HG03108 (cell line): ENCODE measurements at regions not wholly inside any gene's neighbourhood (a gene's known extent, or its start where the extent isn't known, plus 50 kb on each side); places are given as distances from the start of the nearest gene placed in this dataset.

Source experiments
- ATAC-seq: cut with Tn5 transposase; IDR thresholded peaks from one replicate; pipeline ENCODE4 v1.9.1; 2021; ENCODE audit warnings: moderate library complexity; ENCODE audit not compliant: unreplicated experiment

DNA sequence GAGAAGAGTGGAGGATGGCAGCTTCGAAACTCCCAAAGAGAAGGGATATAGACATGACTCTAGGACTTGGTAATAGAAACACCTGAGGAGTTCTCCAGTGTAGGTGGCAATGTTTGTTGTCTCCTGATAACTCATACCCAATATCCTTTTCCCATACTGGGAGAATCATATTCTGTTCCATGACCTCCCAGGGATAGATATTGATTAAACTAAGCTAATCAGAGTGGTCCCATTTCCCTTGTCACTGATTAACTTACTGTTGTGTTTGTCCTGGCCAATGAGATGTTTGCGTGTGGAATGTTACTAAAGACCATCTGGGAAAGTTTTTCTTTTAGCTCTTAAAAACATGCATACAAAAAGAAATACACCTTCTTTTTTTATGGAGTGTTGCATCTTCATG, 85.6 kb downstream of the RPL22L1 start:
- ATAC-seq, result no peak

DNA sequence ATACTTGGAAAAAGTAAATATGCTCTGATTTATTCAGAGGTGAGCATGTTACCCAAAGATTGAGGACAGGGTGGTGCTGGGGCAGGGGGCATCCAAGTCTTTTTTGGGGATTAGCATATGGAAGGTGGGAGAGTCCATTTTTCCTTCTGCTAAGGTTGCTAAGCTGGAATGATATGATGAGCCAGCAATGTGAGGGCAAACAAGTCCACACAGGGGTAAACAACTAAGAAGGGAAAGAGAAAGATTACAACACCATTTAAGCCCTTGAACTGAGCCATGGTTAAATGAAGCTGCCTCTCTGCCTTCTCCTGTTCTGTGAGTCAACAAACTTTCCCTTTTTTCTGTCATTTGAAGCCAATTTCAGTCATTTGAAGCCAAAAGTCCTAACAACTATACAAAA, 89.0 kb downstream of the RPL22L1 start:
- ATAC-seq, result no peak

DNA sequence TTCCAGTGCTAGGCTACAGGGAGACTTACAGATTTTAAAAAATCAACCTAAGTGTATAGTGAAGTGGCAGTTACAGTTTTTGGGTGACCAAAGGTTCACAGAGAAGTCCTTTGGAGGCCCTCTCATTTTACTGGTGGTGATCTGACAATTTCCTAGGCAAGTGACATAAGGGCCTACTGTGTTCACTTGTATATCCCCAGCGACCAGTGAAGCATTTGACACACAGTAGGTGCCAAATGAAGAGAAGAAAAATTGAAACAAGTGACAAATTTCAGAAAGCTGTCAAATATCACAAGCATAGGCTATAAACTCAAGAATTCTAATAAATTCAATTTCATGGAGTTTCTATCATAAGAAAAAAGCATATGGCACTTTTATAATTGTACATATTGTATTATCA, 89.5 kb downstream of the RPL22L1 start:
- no peak for ATAC-seq

DNA sequence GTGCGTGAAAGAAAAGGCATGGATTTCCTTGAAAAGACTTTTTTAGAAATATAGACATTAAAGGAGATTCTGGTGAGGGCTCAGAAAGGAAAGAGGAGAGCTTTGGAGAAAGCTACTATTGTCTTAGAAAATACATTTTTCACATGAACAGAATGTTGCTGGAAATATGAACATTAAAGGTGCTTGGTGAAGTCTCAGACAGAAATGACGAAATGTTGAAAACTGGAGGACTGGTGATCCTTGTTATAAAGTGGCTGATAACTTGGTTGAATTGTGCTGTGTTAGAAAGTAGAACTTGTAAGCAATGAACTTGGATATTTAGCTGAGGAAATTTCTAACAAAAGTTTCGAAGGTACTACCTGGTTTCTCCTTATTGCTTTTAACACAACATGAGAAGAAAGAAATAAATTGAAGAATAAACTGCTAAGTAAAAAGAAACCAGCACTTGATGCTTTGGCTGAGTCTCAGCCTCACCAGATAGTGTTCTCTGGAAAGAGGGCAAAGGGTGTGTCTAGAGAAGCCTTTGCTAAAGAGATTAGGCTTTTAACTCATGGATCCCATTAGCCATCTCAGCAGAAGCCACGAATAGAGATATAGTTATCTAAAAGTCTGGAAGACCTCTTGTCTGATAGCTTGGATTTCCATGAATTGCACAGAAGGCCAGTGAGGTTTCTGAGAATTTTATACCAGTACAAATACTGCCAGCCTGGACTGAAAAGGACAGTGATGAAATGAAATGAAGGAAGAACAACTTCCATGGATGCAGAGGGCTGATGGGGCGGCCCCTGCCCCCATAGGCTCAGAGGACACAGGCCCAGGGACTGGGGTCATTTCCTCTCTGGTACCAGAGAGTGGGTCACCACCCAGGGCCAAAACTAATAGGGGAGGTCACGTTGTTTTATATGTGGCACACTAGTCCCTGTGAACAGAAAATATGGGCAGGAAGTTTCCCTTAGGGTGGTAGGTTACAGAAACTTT, 91.5 kb downstream of the RPL22L1 start:
- ATAC-seq, result no peak

DNA sequence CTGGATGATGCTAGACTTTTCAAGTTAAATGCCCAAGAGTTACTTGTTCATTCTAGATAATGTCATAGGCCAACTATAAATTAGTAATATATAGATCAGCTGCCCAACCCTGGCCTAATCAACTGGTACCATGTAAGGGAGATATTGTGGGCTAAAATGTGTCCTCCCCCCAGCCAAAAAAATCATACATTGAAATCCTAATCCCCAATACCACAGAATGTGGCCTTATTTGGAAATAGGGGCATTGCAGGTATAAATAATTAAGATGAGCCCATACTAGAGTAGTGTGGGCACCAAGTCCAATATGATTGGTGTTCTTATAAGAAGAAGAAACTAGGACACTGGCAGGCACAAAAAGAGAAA, 92.5 kb downstream of the RPL22L1 start:
- ATAC-seq, result no peak

DNA sequence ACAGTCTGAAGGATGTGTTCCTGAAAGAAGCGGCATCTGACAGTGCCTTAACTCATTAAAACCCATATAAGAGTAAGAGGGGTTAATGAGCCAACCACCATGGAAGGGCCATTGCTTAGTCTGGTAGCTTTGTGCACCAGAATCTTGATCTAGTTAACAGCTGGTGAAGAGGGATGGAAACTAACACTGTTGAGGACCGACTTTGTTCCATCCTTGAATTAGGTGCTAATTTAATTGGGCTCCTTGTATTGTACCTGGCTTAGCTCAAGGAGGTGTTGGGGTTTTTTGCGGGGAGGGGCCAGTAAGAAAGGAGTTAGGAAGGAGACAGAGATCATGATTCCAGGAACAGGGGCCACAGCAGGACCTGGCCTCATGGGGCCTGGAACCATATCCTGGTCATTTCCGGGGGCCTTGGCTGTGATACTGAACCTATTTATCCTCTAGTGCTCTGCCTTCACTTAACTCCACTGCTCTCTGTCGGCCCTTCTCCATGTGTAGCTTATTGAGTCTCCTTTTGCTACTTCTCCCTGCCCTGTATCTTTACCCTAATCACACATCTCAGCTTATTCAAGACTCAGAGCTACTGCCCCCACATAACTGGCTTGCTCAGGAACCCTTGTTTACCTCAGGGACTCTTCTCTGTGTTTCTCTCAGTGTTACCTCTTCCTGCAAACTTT, 93.0 kb downstream of the RPL22L1 start:
- no peak for ATAC-seq

DNA sequence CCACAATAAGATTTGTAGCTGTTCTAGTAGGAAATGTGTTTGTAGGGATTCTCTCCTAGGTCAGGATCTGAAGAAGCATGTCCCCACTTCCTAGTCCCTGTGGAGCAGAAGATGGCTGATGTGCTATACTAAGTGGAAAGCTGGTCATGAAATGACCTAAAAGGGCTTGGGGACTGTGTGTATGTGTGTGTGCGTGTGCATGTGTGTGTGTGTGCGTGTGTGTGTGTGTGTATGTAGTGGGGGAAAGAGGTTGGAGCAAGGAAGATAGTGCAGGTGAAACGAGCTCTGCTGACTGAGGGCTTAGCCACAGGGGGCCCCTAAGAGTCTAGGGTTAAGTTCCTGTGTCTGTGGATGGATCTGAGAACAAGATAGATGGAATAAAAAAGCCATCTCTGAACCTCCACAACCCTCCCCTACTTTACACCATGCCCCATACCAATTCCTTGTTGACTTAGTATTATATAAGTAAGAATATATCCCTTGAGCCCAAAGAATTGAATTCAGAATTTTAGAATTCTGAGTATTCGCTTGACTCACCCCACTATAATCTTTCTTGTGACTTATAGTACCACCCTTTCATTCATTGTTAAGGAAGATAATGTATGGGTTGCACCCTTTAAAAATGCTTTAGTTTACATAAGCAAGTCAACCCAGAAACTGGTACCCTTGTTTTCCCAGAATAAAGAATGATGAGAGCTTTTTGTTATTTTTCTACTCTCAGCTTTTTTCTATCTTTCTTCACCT, 96.1 kb downstream of the RPL22L1 start:
- no peak for ATAC-seq

DNA sequence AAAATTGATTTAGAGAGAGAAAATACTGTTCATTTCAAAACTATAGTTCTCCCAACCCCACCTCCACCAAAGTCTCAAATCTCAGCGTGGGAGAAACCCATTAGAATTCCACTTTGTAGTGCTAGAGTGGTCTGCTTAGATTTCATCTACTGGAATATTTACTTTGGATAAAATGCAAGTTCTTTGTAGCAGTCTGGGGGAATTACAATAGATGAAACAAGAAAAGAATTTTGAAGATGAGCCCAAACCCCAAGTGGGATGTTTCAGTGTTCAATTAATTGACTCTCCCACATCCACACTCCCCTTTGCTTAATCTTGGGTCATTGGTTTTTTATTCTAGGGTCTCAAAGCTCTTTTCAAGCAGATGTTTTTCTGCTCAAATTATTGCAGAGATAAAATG, 97.8 kb downstream of the RPL22L1 start:
- no peak for ATAC-seq

DNA sequence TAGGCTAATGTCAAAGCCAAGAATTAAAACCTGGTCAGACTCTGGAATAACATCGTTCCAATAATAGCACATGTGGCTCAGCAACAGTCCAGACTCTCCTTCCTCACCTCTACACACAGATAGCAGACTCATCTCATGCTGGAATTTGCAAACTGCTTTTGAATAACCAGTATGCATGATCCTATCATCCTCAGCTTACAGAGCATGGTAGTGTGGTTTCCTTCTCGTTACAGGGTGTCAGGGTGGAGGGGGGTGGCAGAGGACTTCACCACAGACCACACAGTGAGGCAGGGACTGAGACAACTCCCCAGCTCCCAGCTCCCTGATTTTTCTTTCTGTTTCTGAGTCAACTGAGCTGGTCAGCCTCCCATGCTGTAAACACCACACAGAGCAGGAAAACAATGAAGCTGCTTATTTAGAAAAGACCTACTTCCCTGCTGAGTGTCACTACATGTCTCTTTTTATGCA, 101.6 kb downstream of the RPL22L1 start:
- ATAC-seq, result no peak

DNA sequence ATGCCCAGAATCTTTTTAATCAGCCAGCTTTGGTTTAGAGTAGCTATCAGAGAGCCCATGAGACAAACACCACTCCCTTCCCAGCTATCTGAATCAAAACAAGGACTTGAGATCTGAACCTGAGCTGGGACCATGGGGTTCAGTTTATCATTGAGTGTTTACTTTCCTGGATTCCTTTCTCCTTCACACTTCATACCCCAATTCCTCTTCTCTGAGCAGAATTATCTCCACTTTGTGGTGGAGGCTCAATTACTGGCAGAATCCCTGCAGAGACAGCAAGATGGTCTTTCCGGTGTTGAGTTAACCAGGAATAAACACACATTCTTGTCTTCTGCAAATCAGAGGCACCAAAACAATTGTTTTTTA, 102.4 kb downstream of the RPL22L1 start:
- no peak for ATAC-seq

DNA sequence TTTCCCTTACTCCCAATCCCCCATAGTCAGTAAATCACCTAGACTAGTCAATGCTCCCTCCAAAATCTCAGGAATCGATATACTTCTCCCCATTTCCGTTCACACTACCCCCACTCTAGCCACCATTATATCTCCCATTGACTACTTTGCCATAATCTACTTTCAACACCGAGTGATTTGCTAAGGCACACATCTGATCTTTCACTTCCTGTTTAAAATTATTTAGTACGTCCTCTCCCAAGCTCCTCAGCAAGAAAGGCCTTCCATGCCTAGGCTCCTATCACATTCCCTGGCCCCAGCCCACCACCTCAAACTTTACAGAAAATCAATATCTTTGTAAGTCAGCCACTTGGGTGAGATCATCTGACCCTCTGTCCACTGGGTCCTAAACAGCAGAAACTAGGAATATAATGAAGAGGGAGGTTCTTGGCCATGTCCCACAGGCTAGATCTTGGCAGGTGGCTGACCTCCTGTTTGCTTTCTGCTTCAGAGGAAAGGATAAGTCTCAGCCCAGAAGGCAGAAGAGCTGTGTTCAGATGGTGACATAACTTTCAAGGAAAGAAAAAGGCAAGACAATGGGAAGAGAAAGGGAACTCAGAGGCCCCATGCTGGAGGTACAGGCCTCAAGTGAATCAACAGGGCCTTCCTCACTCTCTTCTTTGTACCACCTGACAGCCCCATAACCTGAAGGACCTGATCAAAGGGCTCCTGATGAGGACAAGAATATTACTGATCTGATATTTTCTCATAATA, 103.0 kb downstream of the RPL22L1 start:
- ATAC-seq, result no peak

DNA sequence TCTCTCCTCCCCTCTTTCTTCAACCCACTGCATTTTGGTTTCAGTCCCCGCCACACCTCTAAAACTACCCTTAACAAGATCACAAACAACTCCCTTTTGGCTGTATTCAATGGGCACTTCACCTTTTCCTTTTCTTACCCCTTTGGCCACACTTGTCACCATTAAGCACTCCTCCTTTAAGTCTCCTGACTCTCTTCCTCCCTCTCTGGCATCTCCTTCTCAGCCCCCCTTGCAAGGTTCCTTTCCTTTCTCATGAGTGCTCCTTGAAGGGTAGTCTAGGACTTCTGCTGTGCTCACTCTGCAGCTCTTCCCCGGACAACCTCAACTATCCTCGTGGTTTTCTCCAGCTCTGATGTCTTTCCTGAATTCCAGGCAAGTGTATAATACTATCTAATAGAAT, 103.7 kb downstream of the RPL22L1 start:
- no peak for ATAC-seq

DNA sequence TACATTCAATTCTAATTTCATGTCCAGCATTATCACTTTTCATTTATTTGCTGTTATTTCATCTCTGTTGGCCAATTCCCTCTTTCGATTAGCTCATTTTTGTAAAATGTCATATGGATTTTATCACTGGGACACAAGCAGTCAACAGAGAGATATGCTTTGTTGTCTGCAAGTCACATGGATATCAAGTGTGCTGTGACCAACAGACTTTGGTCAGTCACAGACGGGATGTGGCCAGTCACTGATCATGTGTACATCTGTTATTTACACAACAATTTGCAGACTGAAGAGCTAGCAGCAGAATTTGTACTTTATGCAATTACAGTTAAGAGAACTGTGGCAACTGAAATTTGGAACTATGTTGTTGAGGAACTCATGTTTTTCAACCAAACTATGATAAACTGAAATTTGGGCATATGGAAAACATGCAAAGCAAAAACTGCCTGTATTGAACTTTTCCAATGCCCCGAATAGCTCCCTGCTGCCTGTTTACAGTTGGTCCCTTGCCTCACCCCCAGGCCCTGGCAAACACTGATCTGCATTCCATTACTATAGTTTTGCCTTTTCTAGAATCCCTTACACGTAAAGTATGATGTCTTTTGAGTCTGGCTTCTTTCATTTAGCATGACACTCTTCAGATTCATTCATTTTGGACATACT, 104.4 kb downstream of the RPL22L1 start:
- no peak for ATAC-seq

DNA sequence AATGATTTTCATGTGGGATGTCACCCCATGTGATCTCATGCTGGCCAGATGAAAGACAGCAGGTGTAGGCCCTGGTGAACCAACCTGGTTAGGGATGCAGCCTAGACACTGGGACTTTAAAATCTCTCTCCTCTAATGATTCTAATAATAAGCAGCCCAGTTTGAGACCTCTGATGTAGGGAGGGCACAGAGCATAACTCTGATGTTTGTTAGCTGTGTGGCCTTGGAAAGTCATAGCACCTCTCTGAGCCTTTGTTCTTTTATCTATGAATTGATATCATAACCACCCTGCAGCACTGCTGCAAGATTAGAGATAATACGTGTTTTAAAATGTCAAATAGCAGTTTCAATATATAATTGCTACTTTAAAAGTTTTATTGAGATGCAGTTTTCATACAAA, 106.0 kb downstream of the RPL22L1 start:
- no peak for ATAC-seq

DNA sequence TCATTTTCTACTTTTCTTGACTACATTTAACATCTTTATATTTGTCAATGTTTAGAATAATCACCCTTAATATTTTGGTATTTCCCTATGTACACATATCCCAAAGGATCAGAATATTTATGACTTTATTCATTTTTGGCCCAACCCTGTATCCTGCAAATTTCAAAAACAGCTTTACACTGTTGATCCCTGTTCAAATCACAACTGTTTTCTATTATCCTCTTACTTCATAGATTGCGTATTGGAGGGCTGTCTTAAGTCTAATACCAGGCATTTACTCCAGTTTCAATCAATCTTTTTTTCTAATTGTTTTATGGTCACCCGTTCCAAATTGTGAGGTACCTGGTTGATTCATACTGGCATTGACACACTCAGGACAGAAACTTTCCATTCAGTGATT, 107.9 kb downstream of the RPL22L1 start:
- no peak for ATAC-seq

DNA sequence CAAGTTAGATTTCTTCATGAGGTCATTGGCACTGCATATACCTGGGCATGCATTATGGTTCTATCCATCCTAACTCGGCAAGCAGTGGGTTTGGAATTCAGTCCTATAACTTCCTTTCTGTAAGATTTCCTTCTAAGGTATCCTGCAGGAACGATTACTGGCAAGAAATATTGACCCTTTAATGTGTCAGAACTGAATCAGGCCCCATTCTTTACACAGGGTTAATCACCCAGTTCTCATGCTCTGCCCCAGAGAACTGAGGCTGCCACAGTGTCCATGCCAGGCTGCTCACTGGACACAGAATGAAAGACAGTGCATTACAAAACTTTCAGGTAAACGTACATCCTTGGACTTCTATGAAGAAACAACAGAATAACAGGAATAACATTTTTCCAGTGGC, 108.9 kb downstream of the RPL22L1 start:
- ATAC-seq, result no peak

DNA sequence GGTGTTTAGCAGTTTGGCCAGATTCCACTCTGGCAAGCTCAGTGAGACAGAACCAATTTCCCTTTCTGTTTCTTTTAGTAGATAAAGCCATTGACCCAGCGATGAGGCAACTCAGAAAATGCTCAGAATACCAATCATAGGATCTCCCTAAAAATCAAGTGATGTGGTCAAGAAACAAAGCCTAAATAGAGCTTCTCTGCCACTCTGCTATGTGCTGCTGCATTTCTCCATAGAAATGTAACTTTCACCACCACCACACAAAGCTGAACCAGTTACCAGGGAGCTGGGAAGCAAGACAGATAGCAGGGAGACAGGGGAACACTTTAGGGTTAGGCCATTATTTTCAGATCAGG, 109.8 kb downstream of the RPL22L1 start:
- no peak for ATAC-seq

DNA sequence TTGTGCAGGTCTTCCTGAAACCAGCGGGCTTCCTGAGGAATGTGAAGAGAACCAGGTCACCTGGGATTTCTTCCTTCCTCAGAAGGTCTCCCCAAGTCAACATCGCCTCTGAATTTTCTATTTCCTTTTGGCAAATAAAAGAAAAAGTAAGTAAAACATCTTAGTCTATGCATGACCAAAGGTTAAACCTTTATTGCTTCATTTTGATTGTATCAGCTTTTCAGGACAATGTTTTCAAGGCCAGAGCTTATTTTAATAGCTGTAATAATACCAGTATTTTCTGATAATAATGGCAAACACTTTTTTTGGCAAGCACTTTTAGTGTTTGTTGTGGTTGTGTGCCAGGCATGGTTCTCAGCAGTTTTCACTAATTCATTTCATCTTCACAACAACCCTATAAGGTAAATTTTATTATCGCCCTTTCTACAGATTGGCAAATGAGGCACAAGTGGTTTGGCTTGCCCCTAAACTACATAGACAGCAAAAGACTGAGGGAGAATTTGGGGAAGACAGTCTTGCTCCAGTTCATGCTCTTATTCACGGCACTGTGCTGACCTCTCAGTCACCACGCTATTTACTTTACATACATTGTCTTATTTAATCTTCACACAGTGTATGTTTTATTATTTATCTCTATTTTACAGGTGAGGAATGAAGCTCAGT, 110.4 kb downstream of the RPL22L1 start:
- ATAC-seq, result no peak

DNA sequence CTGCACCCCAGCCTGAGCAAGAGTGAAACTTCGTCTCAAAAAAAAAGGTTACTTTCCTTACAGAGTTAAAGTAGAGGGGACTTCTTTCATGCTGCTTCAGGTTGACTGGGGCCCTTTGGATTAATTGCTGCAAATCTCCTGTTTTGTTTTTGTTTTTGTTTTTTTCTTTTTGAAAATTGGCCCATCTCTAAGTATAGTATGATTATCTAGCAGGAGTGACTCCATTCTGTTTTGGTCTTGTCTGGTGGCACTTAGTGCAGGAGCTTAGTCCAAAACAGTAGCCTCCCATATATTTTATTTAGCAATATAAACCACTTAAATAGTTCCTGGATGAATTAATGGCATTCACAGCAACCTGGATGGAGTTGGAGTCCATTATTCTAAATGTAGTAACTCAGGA, 113.0 kb downstream of the RPL22L1 start:
- no peak for ATAC-seq

DNA sequence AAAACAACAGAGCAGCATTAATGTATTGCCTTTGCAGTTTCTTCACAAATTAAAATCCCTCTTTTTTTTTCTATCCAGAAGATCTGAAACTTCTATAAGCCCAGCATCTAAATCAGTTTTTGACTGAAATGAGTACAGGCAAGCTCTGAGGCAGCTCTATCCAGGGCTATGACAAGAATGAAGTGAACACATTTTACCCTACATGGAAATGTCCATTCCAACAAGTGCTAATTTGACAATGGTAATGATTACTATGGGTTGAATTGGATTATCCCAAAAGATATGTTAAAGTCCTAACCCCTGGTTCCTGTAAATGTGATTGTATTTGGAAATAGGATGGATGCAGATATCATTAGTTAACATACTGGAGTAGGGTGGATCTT, 115.7 kb downstream of the RPL22L1 start:
- ATAC-seq, result no peak
